GM13977 (cell line): ENCODE measurements at regions not wholly inside any gene's neighbourhood (a gene's known extent, or its start where the extent isn't known, plus 50 kb on each side); places are given as distances from the start of the nearest gene placed in this dataset.

Source experiments
- DNase-seq: peaks from one replicate; pipeline ENCODE4 v3.0.0; 2012; ENCODE audit warnings: low spot score
- in situ Hi-C: fragments of 300-500 bp; cut with MboI; formaldehyde crosslinking; loops from one replicate; pipeline ENCODE4 v1.12.0; 2022; ENCODE audit warnings: low sequenced_read_pairs, low pct_unique_long_range_greater_than_20kb, mixed read lengths, inconsistent platforms; ENCODE audit not compliant: unreplicated experiment
- TF ChIP-seq, protein P1 (sequence below): IDR thresholded peaks from 2 replicates; pipeline ENCODE4 v1.5.1; 2012; ENCODE audit warnings: mild to moderate bottlenecking, control low read depth; ENCODE audit not compliant: insufficient read depth; ENCODE audit errors: extremely low read depth, missing control alignments

- TF ChIP-seq, protein P1, sequence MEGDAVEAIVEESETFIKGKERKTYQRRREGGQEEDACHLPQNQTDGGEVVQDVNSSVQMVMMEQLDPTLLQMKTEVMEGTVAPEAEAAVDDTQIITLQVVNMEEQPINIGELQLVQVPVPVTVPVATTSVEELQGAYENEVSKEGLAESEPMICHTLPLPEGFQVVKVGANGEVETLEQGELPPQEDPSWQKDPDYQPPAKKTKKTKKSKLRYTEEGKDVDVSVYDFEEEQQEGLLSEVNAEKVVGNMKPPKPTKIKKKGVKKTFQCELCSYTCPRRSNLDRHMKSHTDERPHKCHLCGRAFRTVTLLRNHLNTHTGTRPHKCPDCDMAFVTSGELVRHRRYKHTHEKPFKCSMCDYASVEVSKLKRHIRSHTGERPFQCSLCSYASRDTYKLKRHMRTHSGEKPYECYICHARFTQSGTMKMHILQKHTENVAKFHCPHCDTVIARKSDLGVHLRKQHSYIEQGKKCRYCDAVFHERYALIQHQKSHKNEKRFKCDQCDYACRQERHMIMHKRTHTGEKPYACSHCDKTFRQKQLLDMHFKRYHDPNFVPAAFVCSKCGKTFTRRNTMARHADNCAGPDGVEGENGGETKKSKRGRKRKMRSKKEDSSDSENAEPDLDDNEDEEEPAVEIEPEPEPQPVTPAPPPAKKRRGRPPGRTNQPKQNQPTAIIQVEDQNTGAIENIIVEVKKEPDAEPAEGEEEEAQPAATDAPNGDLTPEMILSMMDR, result no peak
- in situ Hi-C loops, result loop anchor here (25.0 kb wide), 1 partner anchor 105 kb away; no protein-coding TSS in a partner anchor
- DNase-seq, result no peak
These were observed 325.1 kb upstream of the DCN start for GRCh38 chr12:91507754-91508153.

DNA sequence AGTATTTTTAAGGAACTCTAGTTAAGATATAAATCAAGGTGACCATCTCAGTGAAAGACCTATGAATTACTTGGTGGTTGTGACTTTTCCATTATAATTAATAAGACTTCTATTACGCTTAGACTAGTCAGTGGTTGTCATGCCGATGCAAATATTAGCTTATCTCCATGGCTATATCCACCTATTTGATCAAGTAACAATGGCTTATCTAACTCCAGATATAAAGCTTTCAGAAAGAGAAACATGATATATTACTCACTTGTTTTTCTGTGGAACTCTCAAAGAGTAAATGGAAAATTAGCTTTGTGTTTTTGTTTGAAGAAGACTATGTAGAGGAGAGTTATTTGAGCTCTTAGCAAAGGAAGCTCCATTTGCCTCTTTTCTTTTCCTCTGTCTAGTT is 323.8 kb upstream of the DCN start:
- DNase-seq, result no peak
- TF ChIP-seq, protein P1, result no peak
- in situ Hi-C loops, result loop anchor here (25.0 kb wide), 1 partner anchor 106 kb away; no protein-coding TSS in a partner anchor

GRCh38 chr12:91505006-91505405 is 322.4 kb upstream of the DCN start:
- DNase-seq, result no peak
- in situ Hi-C loops, result loop anchor here (25.0 kb wide), 1 partner anchor 107 kb away; no protein-coding TSS in a partner anchor
- TF ChIP-seq, protein P1, result no peak

DNA sequence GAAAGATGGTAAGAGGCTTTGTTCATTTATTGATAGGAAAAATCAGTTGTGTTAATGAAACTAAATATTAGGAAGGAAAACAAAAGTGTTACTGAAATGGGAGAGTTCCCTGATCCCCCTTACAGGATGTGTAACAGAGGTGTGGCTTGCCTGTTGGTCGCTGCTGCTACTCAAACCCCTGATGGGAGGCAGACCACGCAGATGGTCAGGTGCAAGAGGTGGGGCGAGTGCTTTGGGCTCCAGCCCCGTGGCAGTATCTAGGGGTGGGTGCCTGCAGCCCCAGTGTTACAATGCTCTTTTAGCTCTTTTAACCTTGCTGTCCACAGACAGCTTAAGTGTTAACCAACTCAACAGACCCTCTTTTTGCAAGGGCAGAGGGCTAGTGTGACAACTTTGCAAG is 319.6 kb upstream of the DCN start:
- TF ChIP-seq, protein P1, result no peak
- DNase-seq, result no peak
- in situ Hi-C loops, result loop anchor here (25.0 kb wide), 1 partner anchor 110 kb away; no protein-coding TSS in a partner anchor

GRCh38 chr12:91496337-91496736 is 313.7 kb upstream of the DCN start:
- in situ Hi-C loops, result no loop called here
- TF ChIP-seq, protein P1, result no peak
- no peak for DNase-seq

DNA sequence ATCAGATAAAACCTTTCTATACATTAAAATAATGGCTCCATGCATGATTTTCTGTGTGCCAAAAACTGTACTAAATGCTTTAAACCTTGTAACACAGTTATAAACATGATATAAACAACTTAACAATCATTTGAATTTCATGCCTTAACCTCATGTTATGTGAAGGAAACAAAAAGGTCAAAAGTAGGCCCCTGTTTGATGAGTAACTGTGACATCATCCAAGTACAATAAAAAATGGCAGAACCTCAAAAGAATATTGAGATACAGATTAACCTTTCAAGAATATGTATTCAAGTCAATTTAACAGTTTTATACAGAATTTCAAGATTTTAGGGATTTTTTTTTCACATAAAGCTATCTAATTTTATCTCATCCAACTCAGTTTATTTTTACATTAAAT is 310.7 kb upstream of the DCN start:
- TF ChIP-seq, protein P1, result no peak
- no peak for DNase-seq
- in situ Hi-C loops, result no loop called here

- in situ Hi-C loops, result no loop called here
- no peak for DNase-seq
- TF ChIP-seq, protein P1, result no peak
These were observed 310.0 kb upstream of the DCN start for GRCh38 chr12:91492648-91493047.
